ENCODE measurements at regions not wholly inside any gene's neighbourhood (a gene's known extent, or its start where the extent isn't known, plus 50 kb on each side); places are given as distances from the start of the nearest gene placed in this dataset.

DNA sequence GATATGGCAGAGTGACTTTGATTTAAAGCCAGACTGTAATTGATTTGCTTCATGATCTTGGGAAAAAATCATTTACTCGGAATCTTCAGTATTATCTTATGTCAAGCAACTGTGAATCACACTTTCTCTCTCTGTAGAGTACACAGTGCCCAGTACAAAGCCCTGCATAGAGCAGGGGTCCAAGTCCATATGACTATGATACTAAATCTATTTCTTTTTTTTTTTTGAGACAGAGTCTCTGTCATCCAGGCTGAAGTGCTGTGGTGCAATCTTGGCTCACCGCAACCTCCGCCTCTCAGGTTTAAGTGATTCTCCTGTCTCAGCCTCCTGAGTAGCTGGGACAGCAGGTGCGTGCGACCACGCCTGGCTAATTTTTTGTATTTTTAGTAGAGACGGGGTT is 194.8 kb upstream of the SEMA6A start:
- Histone ChIP-seq H3K27me3 (ENCODE audit: control insufficient read depth, low read length) (no peaks in the 10 kb centered on the region), H3F3A (ENCODE audit: control insufficient read depth, insufficient read depth) (no peaks in the 10 kb centered on the region), H3K4me1 (ENCODE audit: control insufficient read depth, low read length) (no peaks in the 10 kb centered on the region), H4K20me1 (ENCODE audit: control insufficient read depth, insufficient read depth, low read depth, low read length) (no peaks in the 10 kb centered on the region), H3K79me2 (ENCODE audit: control insufficient read depth, low read length) (no peaks in the 10 kb centered on the region), H3K9me2 (replicated peaks; ENCODE audit: control insufficient read depth, low read length) (no peaks in the 10 kb centered on the region), H3K4me2 (ENCODE audit: low read length) (no peak overlapping the region), H3K36me3 (ENCODE audit: control insufficient read depth, low read length) (no peaks in the 10 kb centered on the region), H3K9me3 (ENCODE audit: control insufficient read depth, insufficient read depth, low read length) (no peaks in the 10 kb centered on the region), H3K4me3 (ENCODE audit: low read length) (no peak overlapping the region), H3K27ac (ENCODE audit: low read depth, low read length) (no peak overlapping the region)
- TF ChIP-seq EZH2phosphoT487 (IDR thresholded peaks at IDR 0.05; ENCODE audit: borderline replicate concordance, low read length) = no peak
- TF ChIP-seq, protein P1, sequence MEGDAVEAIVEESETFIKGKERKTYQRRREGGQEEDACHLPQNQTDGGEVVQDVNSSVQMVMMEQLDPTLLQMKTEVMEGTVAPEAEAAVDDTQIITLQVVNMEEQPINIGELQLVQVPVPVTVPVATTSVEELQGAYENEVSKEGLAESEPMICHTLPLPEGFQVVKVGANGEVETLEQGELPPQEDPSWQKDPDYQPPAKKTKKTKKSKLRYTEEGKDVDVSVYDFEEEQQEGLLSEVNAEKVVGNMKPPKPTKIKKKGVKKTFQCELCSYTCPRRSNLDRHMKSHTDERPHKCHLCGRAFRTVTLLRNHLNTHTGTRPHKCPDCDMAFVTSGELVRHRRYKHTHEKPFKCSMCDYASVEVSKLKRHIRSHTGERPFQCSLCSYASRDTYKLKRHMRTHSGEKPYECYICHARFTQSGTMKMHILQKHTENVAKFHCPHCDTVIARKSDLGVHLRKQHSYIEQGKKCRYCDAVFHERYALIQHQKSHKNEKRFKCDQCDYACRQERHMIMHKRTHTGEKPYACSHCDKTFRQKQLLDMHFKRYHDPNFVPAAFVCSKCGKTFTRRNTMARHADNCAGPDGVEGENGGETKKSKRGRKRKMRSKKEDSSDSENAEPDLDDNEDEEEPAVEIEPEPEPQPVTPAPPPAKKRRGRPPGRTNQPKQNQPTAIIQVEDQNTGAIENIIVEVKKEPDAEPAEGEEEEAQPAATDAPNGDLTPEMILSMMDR (IDR thresholded peaks at IDR 0.05; ENCODE audit: low read depth, low read length, poor library complexity, severe bottlenecking) = no peak

DNA sequence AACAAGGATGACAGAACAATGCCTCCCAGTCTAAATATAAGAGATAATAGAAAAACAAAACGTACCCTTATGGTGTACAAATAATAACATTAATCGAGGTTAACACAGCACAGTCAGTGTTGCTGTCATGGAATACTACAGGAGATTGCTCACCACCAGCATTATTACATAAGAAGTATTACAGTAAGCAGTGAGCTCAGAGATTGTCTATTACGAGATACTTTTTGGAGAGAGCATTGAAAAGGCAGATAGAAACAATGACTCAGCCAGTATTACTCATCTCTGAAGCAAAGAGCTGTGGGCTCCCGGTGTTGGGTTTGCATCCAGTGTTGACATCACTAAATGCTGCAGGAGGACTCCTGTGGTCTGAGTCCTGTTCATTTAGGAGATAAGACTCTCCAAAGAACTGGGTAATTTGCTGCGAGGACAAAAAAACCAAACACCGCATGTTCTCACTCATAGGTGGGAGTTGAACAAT is 191.9 kb upstream of the SEMA6A start:
- no peak overlapping the region for H3K27ac ChIP-seq (ENCODE audit: low read depth, low read length)
- no peaks in the 10 kb centered on the region for H3K36me3 ChIP-seq (ENCODE audit: control insufficient read depth, low read length)
- no peaks in the 10 kb centered on the region for H3F3A ChIP-seq (ENCODE audit: control insufficient read depth, insufficient read depth)
- H3K9me3 ChIP-seq (ENCODE audit: control insufficient read depth, insufficient read depth, low read length) = no peaks in the 10 kb centered on the region
- no peaks in the 10 kb centered on the region for H4K20me1 ChIP-seq (ENCODE audit: control insufficient read depth, insufficient read depth, low read depth, low read length)
- H3K4me2 ChIP-seq (ENCODE audit: low read length) = no peak overlapping the region
- no peaks in the 10 kb centered on the region; the same call in 1 of the 2 replicates for H3K9me2 ChIP-seq (replicated peaks; ENCODE audit: control insufficient read depth, low read length)
- H3K4me3 ChIP-seq (ENCODE audit: low read length) = no peak overlapping the region
- H3K79me2 ChIP-seq (ENCODE audit: control insufficient read depth, low read length) = no peaks in the 10 kb centered on the region
- TF ChIP-seq, protein P1 (IDR thresholded peaks at IDR 0.05; ENCODE audit: low read depth, low read length, poor library complexity, severe bottlenecking) = no peak
- TF ChIP-seq EZH2phosphoT487 (IDR thresholded peaks at IDR 0.05; ENCODE audit: borderline replicate concordance, low read length) = no peak
- H3K4me1 ChIP-seq (ENCODE audit: control insufficient read depth, low read length) = no peaks in the 10 kb centered on the region
- no peaks in the 10 kb centered on the region for H3K27me3 ChIP-seq (ENCODE audit: control insufficient read depth, low read length)

DNA sequence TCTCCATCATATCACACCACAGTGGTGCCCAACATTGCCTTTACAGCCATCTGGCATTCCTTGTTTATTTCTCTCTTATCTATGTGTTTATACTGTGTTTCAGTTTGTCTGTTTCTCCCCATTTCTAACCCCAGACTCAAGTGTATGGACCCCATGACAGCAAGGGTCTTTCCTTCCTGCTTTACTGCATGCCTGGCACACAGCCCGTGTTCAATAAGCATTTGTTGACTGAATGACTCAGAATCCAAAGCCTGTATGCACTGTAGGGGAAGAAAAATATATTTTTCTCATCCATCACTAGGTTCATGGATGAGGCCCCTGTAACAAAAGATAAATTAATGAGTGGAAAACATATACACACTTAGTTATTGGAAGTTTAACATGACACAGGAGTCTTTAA is 190.8 kb upstream of the SEMA6A start:
- Histone ChIP-seq H3K9me2 (replicated peaks; ENCODE audit: control insufficient read depth, low read length) (no peaks in the 10 kb centered on the region; the same call in 1 of the 2 replicates), H3F3A (ENCODE audit: control insufficient read depth, insufficient read depth) (no peaks in the 10 kb centered on the region), H4K20me1 (ENCODE audit: control insufficient read depth, insufficient read depth, low read depth, low read length) (no peaks in the 10 kb centered on the region), H3K27me3 (ENCODE audit: control insufficient read depth, low read length) (no peaks in the 10 kb centered on the region), H3K36me3 (ENCODE audit: control insufficient read depth, low read length) (no peaks in the 10 kb centered on the region), H3K9me3 (ENCODE audit: control insufficient read depth, insufficient read depth, low read length) (no peaks in the 10 kb centered on the region), H3K4me1 (ENCODE audit: control insufficient read depth, low read length) (no peaks in the 10 kb centered on the region), H3K4me3 (ENCODE audit: low read length) (no peak overlapping the region), H3K79me2 (ENCODE audit: control insufficient read depth, low read length) (no peaks in the 10 kb centered on the region), H3K27ac (ENCODE audit: low read depth, low read length) (no peak overlapping the region), H3K4me2 (ENCODE audit: low read length) (no peak overlapping the region)
- TF ChIP-seq, protein P1 (IDR thresholded peaks at IDR 0.05; ENCODE audit: low read depth, low read length, poor library complexity, severe bottlenecking) = no peak
- no peak for TF ChIP-seq EZH2phosphoT487 (IDR thresholded peaks at IDR 0.05; ENCODE audit: borderline replicate concordance, low read length)
